GM21576 (cell line): ENCODE measurements at regions not wholly inside any gene's neighbourhood (a gene's known extent, or its start where the extent isn't known, plus 50 kb on each side); places are given as distances from the start of the nearest gene placed in this dataset.
"Not testable (repeated sequence)": the region's sequence is repeated elsewhere in the genome, so short reads cannot be mapped to it uniquely, and the experiment has no call there.

Experiments
- ATAC-seq: cut with Tn5 transposase; IDR thresholded peaks from one replicate; pipeline ENCODE4 v1.9.1; 2021; ENCODE audit warnings: mild to moderate bottlenecking, moderate library complexity; ENCODE audit not compliant: unreplicated experiment

DNA sequence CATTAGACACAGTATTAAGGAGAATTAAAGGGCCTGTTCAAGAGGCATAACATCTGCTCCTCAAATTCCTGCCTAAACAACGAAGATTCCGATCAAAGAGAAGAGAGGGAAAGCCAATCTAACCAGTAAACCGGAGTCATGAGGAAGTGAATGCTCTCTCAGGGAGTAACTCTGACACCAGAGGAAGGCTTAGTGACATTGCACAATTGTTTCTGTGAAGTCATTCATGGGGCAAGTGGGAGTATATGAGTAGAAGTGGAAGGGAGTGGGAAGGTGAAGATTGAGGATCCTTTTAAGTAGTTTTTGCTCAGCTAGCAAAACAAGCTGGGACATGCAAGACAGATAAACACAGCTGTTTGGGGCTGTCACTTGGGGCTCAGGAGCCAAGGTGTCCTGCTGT is 136.4 kb upstream of the FAM174A start:
- ATAC-seq, result not testable (repeated sequence)

GRCh38 chr5:100379254-100379858 is 155.8 kb upstream of the FAM174A start:
- not testable (repeated sequence) for ATAC-seq

DNA sequence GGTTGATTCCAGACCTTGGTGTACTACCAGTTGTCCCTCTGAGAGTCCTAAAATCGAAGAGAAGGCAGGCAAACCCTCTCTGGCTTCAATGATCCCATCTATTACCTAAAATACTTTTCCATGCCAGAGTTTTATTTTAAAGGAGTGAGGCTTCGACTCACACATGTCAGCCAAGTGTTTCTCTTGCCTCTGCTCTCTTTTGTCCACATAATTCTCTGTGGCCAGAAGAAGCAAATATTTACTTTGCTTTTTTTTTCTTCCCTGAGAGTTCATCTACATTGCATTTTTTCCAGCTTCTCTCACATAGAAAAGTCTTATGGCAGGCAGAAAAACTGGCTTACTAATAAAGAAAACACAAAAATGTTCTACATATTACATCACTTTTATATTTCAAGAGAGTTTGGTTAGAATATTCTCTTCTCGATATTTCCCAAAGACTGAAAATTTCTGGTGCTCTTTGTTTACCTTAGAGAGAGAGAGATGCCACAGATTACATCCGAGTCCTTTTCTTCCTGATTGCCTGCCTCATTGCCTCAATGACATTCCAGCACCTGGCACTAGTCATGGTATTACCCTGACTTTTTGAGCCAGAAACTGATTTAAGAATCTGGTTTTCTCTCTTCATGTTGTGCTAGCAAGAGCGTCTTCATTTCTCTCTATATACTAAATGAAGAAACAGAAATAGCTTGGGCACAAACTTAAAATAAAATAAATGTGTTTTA is 170.3 kb upstream of the FAM174A start:
- not testable (repeated sequence) for ATAC-seq

- not testable (repeated sequence) for ATAC-seq
Measured at GRCh38 chr5:100364343-100364742, 170.8 kb upstream of the FAM174A start.

- not testable (repeated sequence) for ATAC-seq
Measured at GRCh38 chr5:100359998-100360397, 175.2 kb upstream of the FAM174A start.

DNA sequence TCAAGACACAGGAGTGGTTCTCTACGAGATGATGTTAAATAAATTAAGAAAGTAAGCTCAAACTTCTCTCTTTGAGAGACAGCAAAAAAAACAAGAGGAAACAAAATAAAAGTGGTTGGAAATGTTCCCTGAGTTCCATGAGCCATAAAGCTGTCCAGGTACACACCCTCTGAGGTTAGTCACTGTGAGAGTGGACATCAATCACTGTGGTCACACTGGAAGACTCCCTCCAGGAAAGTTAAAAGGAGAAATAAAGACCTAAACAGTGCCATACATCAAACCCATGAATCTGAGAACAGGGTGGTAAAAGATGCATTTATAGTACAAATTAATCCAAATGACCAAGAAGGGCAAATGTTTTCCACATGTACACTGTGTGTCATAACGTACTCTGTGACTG is 188.9 kb upstream of the FAM174A start:
- ATAC-seq, result not testable (repeated sequence)

GRCh38 chr5:100341485-100341884 is 193.7 kb upstream of the FAM174A start:
- not testable (repeated sequence) for ATAC-seq

DNA sequence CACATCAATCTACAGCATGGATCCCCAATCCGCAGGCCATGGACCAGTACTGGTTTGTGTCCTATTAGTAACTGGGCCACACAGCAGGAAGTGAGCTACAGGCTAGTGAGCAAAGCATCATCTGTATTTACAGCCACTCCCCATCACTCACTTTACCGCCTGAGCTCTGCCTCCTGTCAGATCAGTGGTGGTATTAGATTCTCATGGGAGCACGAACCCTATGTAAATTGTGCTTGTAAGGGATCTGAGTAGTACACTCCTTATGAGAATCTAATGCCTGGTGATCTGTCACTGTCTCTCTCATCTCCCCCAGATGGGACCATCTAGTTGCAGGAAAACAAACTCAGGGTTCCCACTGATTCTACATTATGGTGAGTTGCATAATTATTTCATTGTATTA is 212.7 kb upstream of the FAM174A start:
- no peak for ATAC-seq

DNA sequence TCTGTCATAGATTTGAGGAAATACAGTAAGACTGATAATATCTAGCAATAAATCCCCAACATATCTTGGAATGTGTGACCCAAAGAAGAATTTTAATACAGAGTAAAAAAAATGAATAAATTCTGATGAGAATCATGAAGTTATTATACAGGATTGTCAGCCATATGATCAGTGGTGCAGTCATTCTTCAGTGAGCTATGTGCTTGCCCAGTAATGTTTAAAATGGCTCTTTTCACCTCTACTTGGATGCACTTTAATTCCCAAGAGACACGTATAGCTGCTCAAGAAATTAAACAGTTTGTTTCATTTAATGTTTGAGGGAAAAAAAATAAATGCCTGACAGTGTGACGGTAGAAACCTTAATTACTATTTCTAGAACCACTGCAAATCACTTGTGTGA is 215.3 kb upstream of the FAM174A start:
- no peak for ATAC-seq

GRCh38 chr5:100313657-100314056 is 221.5 kb upstream of the FAM174A start:
- ATAC-seq, result no peak

GRCh38 chr5:100311806-100312205 is 223.4 kb upstream of the FAM174A start:
- no peak for ATAC-seq

GRCh38 chr5:100306000-100306399 is 229.2 kb upstream of the FAM174A start:
- no peak for ATAC-seq

GRCh38 chr5:100303216-100303615 is 232.0 kb upstream of the FAM174A start:
- ATAC-seq, result no peak

DNA sequence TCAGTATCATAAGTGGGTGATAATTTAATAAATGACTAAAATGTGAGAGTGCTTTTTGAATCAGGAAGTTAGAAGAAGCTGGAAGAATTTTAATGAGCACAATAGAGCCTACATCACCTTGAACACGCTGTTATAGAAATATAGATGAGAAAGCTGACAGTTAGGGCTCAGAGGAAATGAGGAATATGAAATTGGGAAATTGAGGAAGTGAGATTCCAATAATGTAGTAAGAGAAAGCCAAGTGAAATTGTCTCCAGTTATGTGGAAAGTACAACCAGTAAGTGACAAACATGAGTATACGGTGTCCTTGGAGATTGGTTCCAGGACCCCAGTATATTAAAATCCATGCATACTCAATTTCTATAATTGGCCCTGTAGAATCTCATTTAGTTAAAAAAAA is 235.9 kb upstream of the FAM174A start:
- ATAC-seq, result no peak

DNA sequence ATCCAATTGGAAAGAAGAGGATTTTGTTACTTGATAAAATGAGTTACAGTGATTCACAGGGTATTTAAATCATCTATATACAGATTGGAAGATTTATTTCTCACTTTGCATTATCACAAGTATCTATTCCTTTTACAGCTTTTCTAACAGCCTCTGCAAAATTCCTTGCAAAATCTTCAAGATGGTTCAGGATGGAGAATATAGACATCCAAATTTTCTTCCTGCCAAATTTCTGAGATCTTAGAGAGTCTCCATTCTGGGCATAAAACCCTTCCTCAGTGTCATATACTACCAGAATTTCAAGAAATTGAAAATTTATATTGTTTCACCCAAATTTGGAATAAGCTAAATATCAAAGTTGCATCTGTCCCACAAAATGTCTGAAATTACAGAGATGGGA is 259.1 kb upstream of the FAM174A start:
- ATAC-seq, result no peak

GRCh38 chr5:100275631-100276030 is 259.5 kb upstream of the FAM174A start:
- ATAC-seq, result no peak

DNA sequence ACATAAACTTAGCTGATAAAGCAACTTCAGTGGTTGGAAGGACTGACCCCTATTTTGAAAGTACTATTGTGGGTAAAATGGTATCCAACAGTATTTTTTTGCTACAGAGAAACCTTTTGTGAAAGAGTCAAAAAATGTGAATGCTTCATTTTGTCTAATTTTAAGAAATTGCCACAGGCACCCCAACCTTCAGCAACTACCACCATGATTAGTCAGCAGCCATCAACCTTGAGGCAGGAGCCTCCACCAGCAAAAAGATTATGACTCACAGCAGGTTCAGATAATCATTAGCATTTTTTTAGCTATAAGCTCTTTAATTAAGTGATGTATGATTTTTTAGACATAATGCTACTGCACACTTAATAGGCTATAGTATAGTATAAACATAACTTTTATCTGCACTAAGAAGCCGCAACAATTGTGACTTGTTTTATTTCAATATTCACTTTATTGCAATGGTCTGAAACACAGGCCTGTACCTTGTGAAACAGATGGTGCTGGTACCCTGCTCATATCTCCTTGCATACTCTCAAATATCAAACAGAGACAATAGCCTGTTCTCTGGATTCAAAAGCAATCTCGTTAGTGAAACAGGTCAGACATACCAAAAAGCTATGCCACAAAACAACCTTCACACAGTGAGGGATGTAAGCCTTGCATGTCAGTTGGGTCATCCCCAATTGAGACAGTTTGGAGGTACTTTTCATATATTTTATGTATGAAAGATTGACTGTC is 261.2 kb upstream of the FAM174A start:
- no peak for ATAC-seq

GRCh38 chr5:100270023-100270771 is 265.0 kb upstream of the FAM174A start:
- ATAC-seq, result no peak

DNA sequence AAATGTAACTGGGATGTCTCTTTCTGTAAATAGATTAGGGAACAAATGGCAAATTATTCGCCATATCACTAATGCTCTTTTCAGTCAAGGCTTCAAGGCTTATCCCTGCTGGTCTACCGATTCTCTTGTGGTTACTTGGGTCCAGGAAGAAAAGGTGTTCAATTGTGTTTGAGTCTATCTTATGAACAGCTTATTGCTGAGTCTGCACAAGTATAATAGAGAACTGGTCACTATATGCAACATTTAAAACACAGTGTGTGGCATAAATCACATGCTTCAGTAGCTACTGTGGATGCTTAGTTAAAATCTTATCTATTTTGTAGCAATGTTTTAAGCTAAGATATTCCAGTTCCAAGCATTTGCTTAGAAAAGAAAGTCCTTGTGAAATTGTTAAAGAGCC is 274.2 kb upstream of the FAM174A start:
- ATAC-seq, result no peak

GRCh38 chr5:100252944-100253343 is 282.2 kb upstream of the FAM174A start:
- no peak for ATAC-seq

DNA sequence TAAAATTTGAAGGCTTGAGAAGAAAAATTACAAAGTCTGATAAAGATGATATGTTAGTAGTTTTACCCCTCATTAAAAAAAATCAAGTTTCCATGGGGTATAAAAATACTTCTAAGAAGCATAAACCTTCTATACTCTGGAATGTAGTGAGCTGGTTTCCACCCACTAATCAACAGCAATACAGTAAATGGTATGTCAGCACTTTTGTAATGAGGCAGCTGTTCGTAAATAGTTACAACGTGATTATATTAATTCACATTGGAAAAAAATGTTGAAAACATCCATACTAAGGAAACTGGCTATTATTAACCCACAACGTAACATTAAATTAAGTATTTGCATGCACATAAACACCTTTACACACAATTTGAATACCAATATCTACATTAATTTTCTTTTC is 283.1 kb upstream of the FAM174A start:
- no peak for ATAC-seq
